T-cell (primary cell): ENCODE measurements at regions not wholly inside any gene's neighbourhood (a gene's known extent, or its start where the extent isn't known, plus 50 kb on each side); places are given as distances from the start of the nearest gene placed in this dataset.

Experiments used
- ATAC-seq, 4 experiments: fragments of 200-7000 bp in 3 of 4; fragments of 150-1000 bp in 1 of 4; cut with Tn5 transposase; replicated peaks in 1 of 4; 1 replicate in 3 of 4; 2 replicates in 1 of 4; pipeline ENCODE4 v1.10.0; 2021; ENCODE audit warnings: moderate library complexity in 3 of 4, mild to moderate bottlenecking in 2 of 4, moderate number of reproducible peaks in 1 of 4
- CTCF ChIA-PET, 2 donors: fragments of 300-600 bp; sonication (Branson Sonifier 250); formaldehyde crosslinking; loops; one replicate each; lab custom pipeline; 2022; ENCODE audit warnings: antibody characterized with exemption in 2 of 2; lab: Charles Lee
- POLR2A ChIA-PET, 2 donors: fragments of 300-600 bp; sonication (Branson Sonifier 250); formaldehyde crosslinking; loops; one replicate each; lab custom pipeline; 2022; ENCODE audit warnings: antibody characterized with exemption in 2 of 2; lab: Charles Lee
- DNase-seq, 35 experiments: peaks; one replicate each; pipeline versions ENCODE4 v3.0.0 to v3.0.0-alpha.2; 2013 to 2023
- H3K27ac ChIP-seq: one replicate; pipeline ENCODE4 v1.5.1; 2013; ENCODE audit warnings: low read length
- H3K27me3 ChIP-seq, 2 experiments: replicated peaks in 1 of 2; 1 replicate in 1 of 2; 2 replicates in 1 of 2; pipeline versions ENCODE4 v1.6.1 to v1.7.0; 2013; ENCODE audit warnings: low read length in 1 of 2, mixed read lengths in 1 of 2; ENCODE audit not compliant: control insufficient read depth in 2 of 2, insufficient read depth in 2 of 2; ENCODE audit errors: extremely low read depth in 1 of 2
- H3K36me3 ChIP-seq, 2 donors: 1 replicate in 1 of 2; 2 replicates in 1 of 2; pipeline versions ENCODE4 v1.6.1 to v1.7.0; 2013; ENCODE audit warnings: low read length in 1 of 2; ENCODE audit not compliant: control insufficient read depth in 2 of 2, insufficient read depth in 1 of 2; ENCODE audit errors: extremely low read depth in 1 of 2
- H3K4me1 ChIP-seq, 2 experiments: 1 replicate in 1 of 2; 2 replicates in 1 of 2; pipeline versions ENCODE4 v1.6.1 to v1.7.0; 2013; ENCODE audit warnings: low read length in 2 of 2, mixed read lengths in 1 of 2; ENCODE audit not compliant: insufficient read depth in 2 of 2, control insufficient read depth in 1 of 2; ENCODE audit errors: extremely low read depth in 1 of 2
- H3K4me3 ChIP-seq, 2 donors: 1 replicate in 1 of 2; 2 replicates in 1 of 2; pipeline versions ENCODE4 v1.5.1 to v1.7.0; 2013; ENCODE audit warnings: mild to moderate bottlenecking in 2 of 2, low read length in 1 of 2, moderate library complexity in 1 of 2; ENCODE audit not compliant: control insufficient read depth in 1 of 2; ENCODE audit errors: extremely low read depth in 1 of 2
- H3K9me3 ChIP-seq: 2 replicates; pipeline ENCODE4 v1.7.0; 2013
- H3K27ac Mint-ChIP-seq, 2 donors: one replicate each; pipeline ENCODE4 v1.8.0; 2020 to 2021; ENCODE audit warnings: mild to moderate bottlenecking in 2 of 2, mixed read lengths in 2 of 2
- H3K27me3 Mint-ChIP-seq, 2 donors: one replicate each; pipeline ENCODE4 v1.8.0; 2021 to 2022; ENCODE audit warnings: mixed read lengths in 2 of 2
- H3K36me3 Mint-ChIP-seq: one replicate; pipeline ENCODE4 v1.8.0; 2021; ENCODE audit warnings: mixed read lengths
- H3K4me1 Mint-ChIP-seq, 3 donors: one replicate each; pipeline ENCODE4 v1.8.0; 2020 to 2022; ENCODE audit warnings: mixed read lengths in 3 of 3, mild to moderate bottlenecking in 1 of 3
- H3K4me3 Mint-ChIP-seq, 3 donors: one replicate each; pipeline ENCODE4 v1.8.0; 2020 to 2022; ENCODE audit warnings: mild to moderate bottlenecking in 3 of 3, mixed read lengths in 3 of 3, moderate library complexity in 3 of 3
- H3K9me3 Mint-ChIP-seq, 3 donors: one replicate each; pipeline ENCODE4 v1.8.0; 2020 to 2022; ENCODE audit warnings: mixed read lengths in 3 of 3
- WGBS: methylation state at CpG from one replicate; pipeline ENCODE4 v1.1.5; 2013; ENCODE audit warnings: missing lambda C conversion rate; ENCODE audit not compliant: insufficient coverage; 5-methylcytosine and 5-hydroxymethylcytosine counted together

- no CpG with 5 or more reads among the region's 3 CpGs for WGBS
- no peak for DNase-seq
- H3K27ac Mint-ChIP-seq, result no peak overlapping the region
- H3K27me3 Mint-ChIP-seq, result peaks cover 4 to 8% of the 10 kb centered on the region in 2 donors
- ChIA-PET CTCF (no interaction called here), POLR2A (no interaction called here)
- no peaks in the 10 kb centered on the region for H3K36me3 Mint-ChIP-seq
- no peak overlapping the region for H3K4me3 ChIP-seq
- no peaks in the 10 kb centered on the region for H3K36me3 ChIP-seq
- H3K9me3 Mint-ChIP-seq, result peaks cover 0 to 3% (median 0%) of the 10 kb centered on the region in 3 donors
- no peak overlapping the region for H3K4me3 Mint-ChIP-seq
- no peak overlapping the region for H3K27ac ChIP-seq
- H3K4me1 Mint-ChIP-seq, result no peaks in the 10 kb centered on the region
- H3K27me3 ChIP-seq, result no peaks in the 10 kb centered on the region
- no peaks in the 10 kb centered on the region for H3K9me3 ChIP-seq
- no peak for ATAC-seq
- H3K4me1 ChIP-seq, result no peaks in the 10 kb centered on the region
Observed at GRCh38 chrX:131595120-131595519, 51.2 kb downstream of the OR13H1 start.

GRCh38 chrX:131607792-131608369 is 64.0 kb downstream of the OR13H1 start:
- H3K4me1 ChIP-seq, result no peaks in the 10 kb centered on the region
- 67% methylated on average over 1 of the region's 2 CpGs for WGBS
- DNase-seq (no peak), ATAC-seq (no peak)
- Mint-ChIP-seq H3K36me3 (no peaks in the 10 kb centered on the region), H3K27ac (no peak overlapping the region), H3K4me3 (no peak overlapping the region), H3K4me1 (no peaks in the 10 kb centered on the region), H3K27me3 (peaks cover 0 to 61% of the 10 kb centered on the region in 2 donors), H3K9me3 (no peaks in the 10 kb centered on the region)
- no peaks in the 10 kb centered on the region for H3K27me3 ChIP-seq
- H3K4me3 ChIP-seq, result no peak overlapping the region
- H3K27ac ChIP-seq, result no peak overlapping the region
- no peaks in the 10 kb centered on the region for H3K9me3 ChIP-seq
- POLR2A ChIA-PET, result no interaction called here
- no peaks in the 10 kb centered on the region for H3K36me3 ChIP-seq
- CTCF ChIA-PET, result no interaction called here

DNA sequence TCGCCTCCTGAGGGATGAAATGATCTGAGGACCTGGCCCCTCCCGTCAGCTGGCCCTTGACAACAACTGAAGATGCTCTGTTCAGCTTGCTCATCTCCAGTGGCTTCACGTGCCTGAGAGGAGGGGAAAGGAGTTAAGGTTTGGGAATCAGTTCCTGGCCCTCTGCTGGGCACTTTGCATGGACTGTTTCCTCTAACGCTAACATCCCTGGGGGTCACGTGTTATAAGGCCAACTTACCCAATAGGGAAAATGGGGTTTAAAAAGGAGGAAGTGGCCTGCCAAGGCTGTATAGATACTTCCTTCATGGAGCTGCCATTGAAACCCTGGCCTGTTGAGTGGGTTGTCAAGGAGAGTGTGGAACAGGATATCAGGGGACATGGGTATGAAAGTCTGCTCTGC is 65.6 kb downstream of the OR13H1 start:
- 80% methylated on average over 1 of the region's 5 CpGs for WGBS
- no peak overlapping the region for H3K27ac ChIP-seq
- ChIA-PET POLR2A (no interaction called here), CTCF (interaction anchor here in 1 of 2 donors (0.7 kb wide), 1 partner anchor 1384 kb away, joined by 4 read pairs; no protein-coding TSS in a partner anchor)
- peaks cover 0 to 66% of the 10 kb centered on the region in 2 donors for H3K27me3 Mint-ChIP-seq
- H3K27me3 ChIP-seq, result peaks cover 0 to 2% of the 10 kb centered on the region in 2 experiments
- no peaks in the 10 kb centered on the region for H3K36me3 ChIP-seq
- no peaks in the 10 kb centered on the region for H3K4me1 Mint-ChIP-seq
- no peak for DNase-seq
- ATAC-seq, result no peak
- no peak overlapping the region for H3K27ac Mint-ChIP-seq
- H3K4me3 ChIP-seq, result no peak overlapping the region
- no peak overlapping the region for H3K4me3 Mint-ChIP-seq
- no peaks in the 10 kb centered on the region for H3K9me3 Mint-ChIP-seq
- no peaks in the 10 kb centered on the region for H3K4me1 ChIP-seq
- H3K9me3 ChIP-seq, result no peaks in the 10 kb centered on the region
- no peaks in the 10 kb centered on the region for H3K36me3 Mint-ChIP-seq

- Histone ChIP-seq H3K9me3 (no peaks in the 10 kb centered on the region), H3K27me3 (peaks cover 0 to 2% of the 10 kb centered on the region in 2 experiments), H3K4me1 (no peaks in the 10 kb centered on the region), H3K27ac (no peak overlapping the region), H3K4me3 (no peak overlapping the region), H3K36me3 (no peaks in the 10 kb centered on the region)
- WGBS, result no CpG with 5 or more reads among the region's 3 CpGs
- ChIA-PET POLR2A (no interaction called here), CTCF (no interaction called here)
- Mint-ChIP-seq H3K9me3 (no peaks in the 10 kb centered on the region), H3K36me3 (no peaks in the 10 kb centered on the region), H3K4me1 (no peaks in the 10 kb centered on the region), H3K27me3 (peaks cover 0 to 38% of the 10 kb centered on the region in 2 donors), H3K27ac (no peak overlapping the region), H3K4me3 (no peak overlapping the region)
- DNase-seq, result no peak
- ATAC-seq, result no peak
Observed at GRCh38 chrX:131613260-131613659, 69.4 kb downstream of the OR13H1 start.

DNA sequence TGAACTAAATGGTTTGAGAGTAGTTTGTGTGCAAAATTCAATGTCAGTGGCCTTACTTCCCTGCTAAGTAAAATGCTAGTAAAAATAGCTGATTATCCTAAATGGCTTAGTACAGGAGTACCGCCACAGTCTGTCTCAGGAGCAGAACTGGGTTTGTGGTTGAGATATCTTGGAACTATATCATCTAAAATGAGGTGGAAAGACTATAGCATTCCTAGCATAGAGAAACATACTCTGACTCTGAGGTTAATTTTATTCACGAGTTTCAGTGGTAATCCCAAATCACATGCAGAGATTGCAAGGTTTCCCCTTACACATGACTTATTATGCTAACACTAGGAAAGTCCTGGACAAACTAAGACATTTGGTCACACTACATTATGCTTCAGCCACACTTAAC is 70.4 kb downstream of the OR13H1 start:
- Mint-ChIP-seq H3K36me3 (no peaks in the 10 kb centered on the region), H3K27ac (no peak overlapping the region), H3K27me3 (peaks cover 0 to 41% of the 10 kb centered on the region in 2 donors), H3K4me3 (no peak overlapping the region), H3K9me3 (no peaks in the 10 kb centered on the region), H3K4me1 (no peaks in the 10 kb centered on the region)
- ATAC-seq (no peak), DNase-seq (no peak)
- ChIA-PET POLR2A (no interaction called here), CTCF (no interaction called here)
- Histone ChIP-seq H3K36me3 (no peaks in the 10 kb centered on the region), H3K9me3 (no peaks in the 10 kb centered on the region), H3K27ac (no peak overlapping the region), H3K27me3 (peaks cover 0 to 2% of the 10 kb centered on the region in 2 experiments), H3K4me3 (no peak overlapping the region), H3K4me1 (no peaks in the 10 kb centered on the region)
- WGBS, result 40% methylated on average over 1 of the region's 2 CpGs

GRCh38 chrX:131617182-131617581 is 73.3 kb downstream of the OR13H1 start:
- no peaks in the 10 kb centered on the region for H3K4me1 ChIP-seq
- no peak overlapping the region for H3K27ac Mint-ChIP-seq

More at GRCh38 chrX:131617182-131617581, 73.3 kb downstream of the OR13H1 start:
- Mint-ChIP-seq H3K36me3 (no peaks in the 10 kb centered on the region), H3K9me3 (no peaks in the 10 kb centered on the region), H3K27me3 (peaks cover 2 to 35% of the 10 kb centered on the region in 2 donors), H3K4me1 (no peaks in the 10 kb centered on the region), H3K4me3 (no peak overlapping the region)
- Histone ChIP-seq H3K4me3 (no peak overlapping the region), H3K27me3 (peaks cover 0 to 2% of the 10 kb centered on the region in 2 experiments), H3K27ac (no peak overlapping the region), H3K36me3 (no peaks in the 10 kb centered on the region), H3K9me3 (no peaks in the 10 kb centered on the region)
- POLR2A ChIA-PET, result no interaction called here
- CTCF ChIA-PET, result no interaction called here
- no CpG with 5 or more reads among the region's 3 CpGs for WGBS
- ATAC-seq, result no peak
- DNase-seq, result no peak
